GM18868 (cell line): ENCODE measurements at regions not wholly inside any gene's neighbourhood (a gene's known extent, or its start where the extent isn't known, plus 50 kb on each side); places are given as distances from the start of the nearest gene placed in this dataset.

Source experiments
- ATAC-seq: cut with Tn5 transposase; IDR thresholded peaks from one replicate; pipeline ENCODE4 v1.9.1; 2021; ENCODE audit warnings: mild to moderate bottlenecking, moderate library complexity; ENCODE audit not compliant: unreplicated experiment

DNA sequence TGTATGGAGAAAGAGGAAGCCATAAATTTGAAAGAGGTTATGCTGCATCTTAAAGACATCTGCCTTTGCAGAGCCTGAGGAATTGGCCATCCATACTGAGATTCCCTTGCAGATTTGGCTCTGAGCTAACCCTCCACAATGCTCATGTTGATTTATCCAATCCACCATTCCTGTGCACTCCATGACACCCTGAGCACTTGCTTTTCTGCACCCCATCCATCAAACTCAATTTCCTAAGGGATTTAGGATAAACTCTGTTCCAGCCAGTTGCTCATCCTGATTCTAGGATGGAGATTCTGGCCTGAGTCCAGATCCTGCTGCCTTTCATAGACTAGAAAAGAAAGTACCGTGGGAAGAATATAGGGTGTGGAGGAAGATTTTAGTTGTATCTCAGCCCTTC is 379.2 kb upstream of the LARGE1 start:
- no peak for ATAC-seq

DNA sequence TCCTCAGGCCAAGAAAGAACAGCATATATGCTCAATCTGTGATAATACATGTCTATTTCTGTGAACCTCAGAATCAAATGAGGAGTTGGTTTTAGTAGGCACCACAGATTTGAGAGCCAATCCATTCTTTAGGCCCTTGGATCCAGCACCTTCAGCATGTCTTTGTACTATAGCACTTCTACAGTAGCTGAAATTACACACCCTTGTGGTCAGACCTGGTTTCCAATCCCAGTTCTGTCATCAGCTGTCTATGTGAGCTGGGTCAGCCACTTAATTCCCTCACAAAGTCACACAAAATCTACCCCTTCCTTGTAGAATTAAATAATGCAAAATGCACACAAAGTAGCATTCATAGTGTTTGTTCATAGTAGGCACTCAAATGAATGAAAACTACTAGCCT is 381.3 kb upstream of the LARGE1 start:
- no peak for ATAC-seq

DNA sequence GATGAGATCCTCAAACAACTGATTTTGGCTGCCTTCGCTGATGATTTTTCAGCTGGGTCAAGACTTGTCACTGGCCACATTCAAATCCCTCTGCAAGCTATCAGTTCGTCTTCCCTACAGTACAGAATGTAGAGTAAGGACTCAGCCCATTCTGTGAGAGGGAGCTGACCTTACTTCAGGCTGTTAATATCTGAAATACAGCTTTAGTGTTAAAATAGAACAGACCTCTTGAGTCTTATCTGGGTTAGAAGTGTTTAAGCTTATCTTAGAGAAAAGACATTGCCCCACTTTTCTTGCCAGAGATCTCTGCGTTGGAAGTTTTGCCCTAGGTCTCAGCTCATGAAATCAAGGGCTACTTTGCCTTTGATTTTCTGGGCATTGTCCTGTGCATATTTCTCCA is 383.4 kb upstream of the LARGE1 start:
- no peak for ATAC-seq

DNA sequence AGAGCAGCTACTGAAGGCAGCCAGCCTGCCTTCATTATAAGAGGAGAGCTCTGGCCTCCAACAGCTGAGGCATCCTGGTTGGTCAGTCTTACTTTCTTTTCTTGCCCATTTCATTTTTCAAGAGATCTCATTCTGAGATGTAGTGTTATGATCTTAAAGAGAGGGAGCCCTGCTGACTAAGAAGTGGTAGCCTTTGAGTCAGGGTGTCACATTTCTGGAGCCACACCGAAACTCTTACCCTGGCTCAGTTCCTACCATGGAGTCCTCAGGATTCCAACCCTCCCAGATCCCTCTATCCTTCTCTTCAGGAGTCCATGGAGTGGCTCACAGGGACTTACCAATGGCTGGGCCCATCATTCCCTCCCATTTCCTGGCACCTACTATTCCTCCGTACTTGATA is 386.1 kb upstream of the LARGE1 start:
- no peak for ATAC-seq

DNA sequence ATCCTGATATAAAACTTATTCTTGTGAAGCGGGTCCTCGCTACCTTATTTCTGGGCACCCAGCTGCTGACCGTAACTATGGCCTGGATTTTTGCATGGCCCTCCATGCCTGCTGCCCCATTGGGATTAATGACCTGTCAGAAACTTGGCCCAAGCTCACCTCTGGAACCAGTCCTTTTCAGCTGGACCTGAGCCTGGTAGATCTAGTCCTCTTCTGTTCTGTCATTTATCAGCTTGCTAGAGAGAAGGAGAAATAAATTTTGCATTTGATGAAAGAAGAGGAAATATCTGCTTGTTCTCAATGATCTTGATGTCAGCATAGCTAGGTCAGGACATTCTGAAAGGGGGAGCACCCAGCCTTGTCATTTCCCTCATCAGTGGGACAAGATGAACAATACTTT is 387.8 kb upstream of the LARGE1 start:
- no peak for ATAC-seq

DNA sequence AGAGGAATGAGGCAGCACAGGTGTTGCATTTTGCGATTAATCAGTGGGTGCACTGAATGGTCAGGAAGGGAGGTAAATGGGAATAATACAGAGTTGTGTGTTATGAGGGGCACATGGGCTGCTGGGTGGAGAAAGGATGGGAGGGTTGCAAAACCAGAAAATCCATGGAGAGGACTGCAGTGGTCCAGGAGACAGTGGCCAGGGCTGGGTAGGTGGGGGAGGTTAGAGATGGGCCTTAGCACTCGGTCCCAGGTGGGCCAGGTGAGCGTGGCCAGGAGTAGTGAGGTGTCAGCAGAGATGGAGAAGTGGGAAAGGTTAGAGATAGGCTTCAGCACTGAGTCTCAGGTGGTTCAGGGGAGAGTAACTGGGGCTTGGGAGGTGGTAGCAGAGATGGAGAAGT is 399.1 kb upstream of the LARGE1 start:
- no peak for ATAC-seq

DNA sequence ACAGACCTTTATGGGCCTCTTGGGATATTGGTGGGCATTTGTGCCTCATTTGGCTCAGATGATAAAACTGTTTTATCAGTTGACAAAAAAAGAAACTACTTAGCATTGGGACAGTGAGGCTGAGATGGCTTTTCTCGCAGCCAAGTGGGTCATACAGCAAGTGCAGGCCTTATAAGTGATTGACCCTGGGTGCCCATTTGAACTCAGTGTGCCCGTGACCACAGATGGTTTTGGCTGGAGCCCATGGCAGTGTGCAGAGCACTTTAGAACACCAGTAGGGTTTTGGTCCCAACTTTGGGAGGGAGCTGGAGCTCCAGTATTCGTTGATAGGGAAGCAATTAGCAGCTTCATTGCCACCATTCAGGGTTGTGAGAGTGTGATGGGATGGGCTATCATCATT is 404.5 kb upstream of the LARGE1 start:
- no peak for ATAC-seq

DNA sequence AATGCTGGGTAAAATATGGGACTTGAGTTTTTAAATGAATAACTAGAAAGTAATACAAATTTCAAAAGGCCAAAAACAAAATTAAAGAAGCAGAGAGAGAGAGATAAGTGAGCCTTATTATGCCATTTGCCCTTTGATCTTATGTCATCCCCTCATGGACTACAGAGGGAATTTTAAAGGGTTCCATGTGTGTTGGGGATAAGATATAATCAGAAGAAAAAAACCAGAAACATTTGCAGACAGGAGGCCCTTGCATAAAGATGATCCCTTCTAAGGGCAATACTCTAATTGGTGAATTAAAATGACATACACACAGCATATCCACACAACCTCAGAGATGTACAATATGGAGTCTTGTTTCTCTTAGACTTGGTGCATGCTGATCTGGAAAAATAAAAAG is 406.6 kb upstream of the LARGE1 start:
- no peak for ATAC-seq

DNA sequence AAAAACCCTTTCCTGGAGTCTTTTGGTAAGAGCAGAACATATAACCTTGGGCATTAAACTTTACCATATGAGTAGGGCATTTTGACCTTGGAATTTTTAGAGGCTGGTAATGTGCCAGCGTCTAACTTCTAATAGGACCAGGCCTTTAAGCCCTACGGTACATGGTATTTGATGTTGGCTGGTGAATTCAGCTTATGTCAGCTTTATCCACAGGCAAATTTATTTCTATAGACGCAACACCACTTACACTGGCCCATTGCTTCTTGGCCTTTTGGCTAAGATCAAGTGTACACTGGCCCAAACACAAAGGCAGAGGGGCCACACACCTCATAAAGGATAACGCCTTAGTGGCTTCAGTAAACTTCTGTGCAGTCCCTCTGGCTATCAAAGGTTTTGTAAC is 410.2 kb upstream of the LARGE1 start:
- ATAC-seq: no peak

DNA sequence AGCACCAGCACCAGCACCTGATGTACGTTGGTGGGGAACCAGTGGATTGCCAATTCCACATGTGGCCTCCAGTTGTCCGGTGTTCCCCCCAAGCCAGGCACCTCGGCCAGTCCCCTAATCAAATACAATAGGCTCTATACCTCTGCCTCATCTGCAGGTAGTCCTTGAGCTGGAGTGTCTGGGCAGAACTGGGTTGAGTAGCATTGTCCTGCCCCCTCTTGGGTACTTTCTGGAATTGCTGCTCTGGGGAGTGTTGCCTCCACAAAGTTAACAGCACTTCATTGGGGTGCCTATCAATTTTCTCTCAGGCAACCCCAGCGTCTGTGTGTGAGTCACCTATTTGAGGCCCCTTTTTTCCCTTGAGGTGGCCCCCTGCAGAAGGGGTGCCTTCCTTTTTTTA is 413.0 kb upstream of the LARGE1 start:
- no peak for ATAC-seq

DNA sequence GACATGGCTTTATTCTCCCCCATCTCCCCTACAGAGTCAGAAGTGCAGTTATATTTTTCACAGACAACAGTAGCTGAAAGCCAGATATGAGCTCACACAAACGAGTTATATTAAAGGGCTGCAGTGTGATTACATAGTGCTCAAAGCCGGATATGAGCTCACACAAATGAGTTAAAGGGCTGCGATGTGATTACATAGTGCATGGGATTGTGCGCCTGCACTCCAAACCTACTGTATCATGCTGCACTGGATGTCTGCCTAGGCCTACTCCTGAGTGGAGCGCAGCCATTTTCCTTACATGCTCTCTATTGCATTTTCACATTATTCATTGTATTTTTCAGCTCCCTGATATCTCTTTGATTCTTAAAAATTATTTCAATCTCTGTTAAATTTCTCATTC is 414.6 kb upstream of the LARGE1 start:
- ATAC-seq: no peak

DNA sequence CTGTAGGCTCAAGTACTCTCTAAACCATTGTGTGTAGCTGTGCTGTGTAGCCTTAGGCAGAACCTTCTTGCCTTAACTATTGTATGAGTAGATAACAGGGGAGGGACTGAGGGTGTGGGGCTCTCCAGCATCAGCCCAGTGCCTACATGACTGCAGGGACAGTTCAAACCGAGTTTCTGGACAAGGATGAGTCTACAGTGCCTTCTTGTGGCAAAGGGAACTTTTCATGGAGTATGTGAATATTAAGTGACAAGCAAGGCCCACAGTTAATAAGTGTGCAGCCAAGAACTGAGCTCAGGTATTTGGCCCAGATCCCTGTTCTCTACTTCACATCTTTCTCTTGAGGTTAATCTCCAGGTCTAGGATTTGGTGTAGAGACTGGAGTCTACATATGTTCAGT is 424.4 kb upstream of the LARGE1 start:
- ATAC-seq: no peak

DNA sequence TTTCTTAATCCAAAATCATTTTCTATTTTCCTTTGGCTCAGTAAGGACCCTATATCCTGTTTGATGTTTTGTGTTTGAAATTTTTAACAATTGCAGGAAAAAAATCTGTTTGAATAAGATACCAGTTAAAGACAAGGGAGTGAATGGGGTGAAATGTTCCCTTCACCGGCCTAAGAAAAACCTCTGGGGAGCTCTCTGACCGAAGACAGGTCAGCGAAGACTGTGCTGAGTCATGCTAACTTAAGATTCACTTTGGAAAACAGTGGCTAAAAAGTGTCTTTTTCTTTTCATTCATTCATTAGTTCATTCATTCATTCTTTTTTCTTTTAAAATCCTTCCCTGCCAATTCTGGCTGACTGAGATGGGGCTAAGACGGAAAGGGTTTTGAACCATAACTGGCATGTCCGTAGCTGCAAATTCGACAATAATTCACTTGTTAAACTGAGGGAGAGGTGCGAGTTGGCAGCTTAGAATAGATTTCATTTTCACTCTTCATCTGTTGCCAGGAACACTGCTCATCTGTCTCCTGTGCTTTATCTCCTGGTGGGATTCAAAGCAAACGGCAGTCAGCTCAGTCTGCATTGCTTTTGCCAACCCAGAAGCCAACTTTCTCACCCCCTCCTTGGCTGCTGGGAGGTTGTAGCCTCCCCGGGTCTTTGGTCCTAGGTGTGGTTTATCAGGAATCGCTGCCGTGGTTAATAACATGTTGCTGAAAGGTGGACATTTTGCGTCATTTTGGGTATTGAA is 434.0 kb upstream of the LARGE1 start:
- no peak for ATAC-seq

DNA sequence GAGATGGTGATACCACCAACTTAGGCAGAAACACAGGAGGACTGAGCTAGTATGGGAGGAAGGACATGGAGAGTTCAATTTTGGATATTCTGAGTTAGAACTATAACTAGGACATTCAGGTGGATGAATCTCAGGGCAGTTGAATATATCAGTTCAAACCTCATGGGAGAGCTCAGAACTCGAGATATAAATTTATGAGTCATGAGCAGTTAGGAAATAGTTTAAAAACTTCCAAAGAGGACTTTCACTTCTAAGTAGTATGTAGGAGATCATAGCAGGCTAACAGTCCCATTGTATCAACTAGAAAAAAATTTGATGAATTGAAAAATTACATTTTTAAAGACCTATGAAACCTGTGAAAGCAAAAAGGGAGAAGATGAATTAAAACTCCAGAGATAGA is 436.2 kb upstream of the LARGE1 start:
- ATAC-seq: no peak

DNA sequence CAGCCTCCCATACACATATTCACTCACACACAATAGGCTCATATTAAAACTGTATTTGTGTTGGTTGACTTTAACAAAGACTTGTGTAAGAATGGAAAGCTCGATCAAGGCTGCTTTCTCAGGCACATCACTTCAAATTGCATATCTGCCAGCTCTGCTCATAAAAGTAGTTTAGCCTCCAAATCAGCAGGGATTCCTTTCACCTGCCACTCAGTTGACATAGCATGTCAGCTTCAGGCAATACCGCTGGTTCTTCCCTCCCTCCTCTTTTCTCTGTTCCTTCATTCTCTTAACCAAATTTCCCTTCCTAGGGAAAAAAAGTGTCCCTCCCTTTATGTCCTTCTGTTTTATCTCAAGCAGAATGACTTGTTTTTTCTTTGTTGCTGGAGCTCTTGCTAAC is 450.4 kb upstream of the LARGE1 start:
- no peak for ATAC-seq

DNA sequence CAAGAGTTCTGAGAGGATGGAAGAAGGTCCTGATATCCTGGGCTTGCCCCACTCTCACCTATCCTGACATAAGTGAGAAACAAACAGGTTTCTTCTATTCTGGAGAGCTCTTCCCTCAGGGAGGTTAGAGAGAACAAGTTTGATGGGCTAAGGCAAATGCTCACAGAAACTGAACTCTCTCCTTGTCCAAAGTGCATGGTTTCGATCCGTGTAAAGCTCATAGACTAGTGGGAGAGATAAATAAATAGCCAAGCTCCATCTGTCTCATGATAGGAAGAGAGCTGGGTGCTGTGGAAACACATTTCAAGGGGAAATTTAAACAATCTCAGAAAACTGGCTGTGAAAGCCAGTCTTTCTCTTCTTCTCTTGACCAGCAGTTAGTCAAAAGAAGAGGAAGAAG is 459.5 kb upstream of the LARGE1 start:
- no peak for ATAC-seq

DNA sequence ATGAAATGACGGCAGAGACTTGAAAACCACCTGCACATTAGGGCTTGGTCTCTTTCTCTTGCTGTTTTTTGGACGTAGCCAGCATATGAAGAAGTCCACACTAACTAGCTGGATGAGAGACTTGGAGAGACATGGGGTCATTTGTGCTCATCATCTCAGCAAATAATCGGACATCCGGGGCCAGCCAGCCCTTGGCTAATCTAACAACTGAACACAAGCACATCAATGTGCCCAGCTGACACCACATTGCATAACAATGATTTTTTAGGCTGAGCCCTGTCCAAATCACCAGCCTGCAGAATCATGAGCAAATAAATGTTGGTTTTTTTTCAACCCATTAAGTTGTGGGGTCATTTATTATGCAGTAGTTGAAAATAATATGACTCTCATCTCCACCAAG is 460.3 kb upstream of the LARGE1 start:
- ATAC-seq: no peak

DNA sequence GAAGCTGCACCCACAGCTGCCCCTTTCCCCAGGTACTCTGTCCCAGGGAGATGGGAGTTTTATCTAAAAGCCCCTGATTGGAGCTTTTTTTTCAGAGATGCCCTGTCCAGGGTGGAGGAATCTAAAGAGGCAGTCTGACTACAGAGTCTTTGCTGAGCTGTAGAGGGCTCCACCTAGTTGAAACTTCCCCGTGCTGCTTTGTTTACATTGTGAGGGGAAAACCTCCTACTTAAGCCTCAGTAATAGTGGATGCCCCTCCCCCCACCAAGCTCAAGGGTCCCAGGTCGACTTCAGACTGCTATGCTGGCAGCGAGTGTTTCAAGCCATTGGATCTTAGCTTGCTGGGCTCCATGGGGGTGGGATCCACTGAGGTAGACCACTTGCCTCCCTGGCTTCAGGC is 470.1 kb upstream of the LARGE1 start:
- no peak for ATAC-seq

DNA sequence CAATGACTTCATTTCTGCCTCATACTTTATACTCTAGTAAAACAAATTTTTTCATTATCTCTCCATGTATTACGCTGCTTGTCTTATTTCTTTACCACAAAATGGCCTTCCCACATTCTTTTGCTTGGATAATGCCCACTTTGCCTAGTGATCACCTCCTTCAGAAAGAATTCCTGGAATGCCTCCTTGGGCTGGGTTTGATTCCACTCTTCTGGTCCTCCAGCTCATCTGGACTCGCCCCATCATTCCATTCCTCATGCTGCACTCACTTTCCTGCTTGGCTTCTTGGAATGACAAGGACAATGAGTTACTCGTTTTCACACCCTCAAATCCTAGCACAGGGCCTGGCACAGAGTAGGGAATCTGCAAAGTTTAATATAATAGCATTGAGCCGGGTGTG is 475.1 kb upstream of the LARGE1 start:
- ATAC-seq: no peak

DNA sequence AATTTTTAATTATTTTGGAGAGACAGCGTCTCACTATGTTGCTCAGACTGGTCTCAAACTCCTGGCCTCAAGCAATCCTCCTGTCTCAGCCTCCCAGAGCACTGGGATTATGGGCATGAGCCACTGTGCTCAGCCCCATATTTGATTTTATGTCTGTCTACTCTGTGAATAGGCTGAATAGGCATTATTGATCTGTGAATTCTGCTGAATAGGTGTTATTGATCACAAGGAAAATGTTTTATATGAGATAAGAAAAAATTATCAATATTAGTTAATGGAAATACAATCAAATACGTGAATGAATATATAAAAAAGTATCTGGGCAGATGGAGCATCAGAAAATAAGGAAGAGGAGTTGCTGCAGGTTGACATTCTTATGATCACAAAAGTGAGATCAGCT is 483.4 kb upstream of the LARGE1 start:
- ATAC-seq: no peak

DNA sequence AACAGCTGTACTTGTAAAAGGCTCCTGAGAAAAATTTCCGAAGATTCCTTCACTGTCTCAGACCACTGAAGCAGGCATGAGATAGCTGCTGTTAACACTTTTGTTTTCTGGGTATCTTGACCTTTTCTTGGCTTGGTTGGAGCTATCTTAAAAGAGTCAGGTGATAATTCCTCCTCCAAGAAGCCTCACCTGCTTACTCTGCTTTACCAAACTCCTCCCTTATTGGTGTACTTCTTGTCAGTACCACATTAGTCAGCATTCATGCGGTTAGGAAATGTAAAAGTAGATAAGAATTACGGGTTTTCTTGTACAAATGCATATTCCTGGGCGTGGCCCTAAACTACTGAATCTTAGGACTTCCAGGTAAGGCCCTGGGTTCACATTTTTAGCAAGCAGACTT is 489.8 kb upstream of the LARGE1 start:
- ATAC-seq: no peak

DNA sequence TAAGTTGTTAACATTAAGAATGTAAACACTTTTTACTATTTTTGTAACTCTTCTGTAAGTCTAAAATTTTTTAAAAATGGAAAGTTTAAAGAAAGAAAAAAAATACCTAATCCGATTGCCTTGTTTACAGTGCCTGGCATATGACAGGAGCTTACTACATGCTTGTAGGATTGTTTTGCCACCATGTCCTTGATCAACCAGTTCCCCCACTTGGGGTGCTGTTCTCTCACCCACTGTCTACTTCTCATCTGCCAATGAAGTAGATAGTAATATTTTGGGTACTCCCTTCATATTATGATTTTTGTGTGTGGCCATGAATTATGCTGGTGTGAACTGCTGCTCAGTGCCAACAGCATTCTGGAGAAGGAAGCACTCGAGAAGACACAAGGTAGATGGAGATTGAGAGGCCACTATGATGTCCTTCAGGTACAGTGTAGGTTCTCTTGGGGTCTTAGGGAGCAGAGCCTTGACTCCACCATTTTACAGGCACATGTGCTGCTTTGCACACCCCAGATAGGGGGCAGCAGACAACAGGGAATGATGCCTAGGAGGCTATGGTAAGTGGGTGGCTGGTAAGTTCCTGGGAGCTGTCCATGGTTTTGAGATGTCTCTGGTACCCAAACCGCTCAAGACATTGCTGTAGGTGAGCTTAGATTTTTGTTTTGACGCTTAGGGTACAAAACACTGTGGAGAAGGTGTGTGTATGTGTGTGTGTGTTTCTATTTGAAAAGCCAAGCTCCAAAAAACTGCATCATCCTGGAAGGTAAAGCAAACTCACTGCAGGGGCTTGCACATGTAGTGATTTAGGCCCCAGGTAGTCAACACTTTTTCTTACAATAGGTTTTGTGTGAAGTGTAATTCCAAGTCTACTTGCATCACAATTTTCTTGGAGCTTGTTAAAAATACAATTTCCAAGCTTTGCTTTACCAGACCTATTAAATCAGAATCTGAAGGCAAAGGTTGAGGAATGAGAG is 494.5 kb upstream of the LARGE1 start:
- no peak for ATAC-seq
